ENCODE measurements at regions not wholly inside any gene's neighbourhood (a gene's known extent, or its start where the extent isn't known, plus 50 kb on each side); places are given as distances from the start of the nearest gene placed in this dataset.

GRCh38 chr1:14535619-14536355 lies 62.7 kb upstream of the KAZN start:
- H3K4me3 ChIP-seq (replicated peaks; ENCODE audit: low read depth, low read length): no peak overlapping the region
- DNase-seq (ENCODE audit: extremely low read depth, low read depth): no peak
- TF ChIP-seq CTCF (IDR thresholded peaks at IDR 0.05; ENCODE audit: low read depth, low read length, missing control alignments): no peak

- TF ChIP-seq CTCF (IDR thresholded peaks at IDR 0.05; ENCODE audit: low read depth, low read length, missing control alignments): no peak
- DNase-seq (ENCODE audit: extremely low read depth, low read depth): no peak
- no peak overlapping the region for H3K4me3 ChIP-seq (replicated peaks; ENCODE audit: low read depth, low read length)
Measured at GRCh38 chr1:14538335-14538734, 60.1 kb upstream of the KAZN start.

- DNase-seq (ENCODE audit: extremely low read depth, low read depth): no peak
- TF ChIP-seq CTCF (IDR thresholded peaks at IDR 0.05; ENCODE audit: low read depth, low read length, missing control alignments): no peak
- H3K4me3 ChIP-seq (replicated peaks; ENCODE audit: low read depth, low read length): no peak overlapping the region
Measured at GRCh38 chr1:14539309-14539708, 59.2 kb upstream of the KAZN start.

GRCh38 chr1:14539953-14540563 lies 58.4 kb upstream of the KAZN start:
- DNase-seq (ENCODE audit: extremely low read depth, low read depth): no peak
- no peak overlapping the region for H3K4me3 ChIP-seq (replicated peaks; ENCODE audit: low read depth, low read length)
- TF ChIP-seq CTCF (IDR thresholded peaks at IDR 0.05; ENCODE audit: low read depth, low read length, missing control alignments): no peak

- no peak for DNase-seq (ENCODE audit: extremely low read depth, low read depth)
- TF ChIP-seq CTCF (IDR thresholded peaks at IDR 0.05; ENCODE audit: low read depth, low read length, missing control alignments): no peak
- H3K4me3 ChIP-seq (replicated peaks; ENCODE audit: low read depth, low read length): no peak overlapping the region
Measured at GRCh38 chr1:14541348-14541747, 57.1 kb upstream of the KAZN start.

GRCh38 chr1:14543191-14543840 lies 55.2 kb upstream of the KAZN start:
- TF ChIP-seq CTCF (IDR thresholded peaks at IDR 0.05; ENCODE audit: low read depth, low read length, missing control alignments): no peak
- DNase-seq (ENCODE audit: extremely low read depth, low read depth): no peak
- H3K4me3 ChIP-seq (replicated peaks; ENCODE audit: low read depth, low read length): no peak overlapping the region
